ENCODE measurements at regions not wholly inside any gene's neighbourhood (a gene's known extent, or its start where the extent isn't known, plus 50 kb on each side); places are given as distances from the start of the nearest gene placed in this dataset.

- no peak overlapping the region for H3K27ac ChIP-seq
- no peaks in the 10 kb centered on the region for H3K4me1 ChIP-seq
- H3K9me3 ChIP-seq = no peaks in the 10 kb centered on the region
- no peak overlapping the region for H3K4me2 ChIP-seq
- TF ChIP-seq ZFP36 (IDR thresholded peaks at IDR 0.05; ENCODE audit: borderline replicate concordance, partially characterized antibody) (no peak), USF2 (IDR thresholded peaks at IDR 0.05) (no peak), RCOR1 (IDR thresholded peaks at IDR 0.05; ENCODE audit: low read depth, low read length) (no peak), CTCF (IDR thresholded peaks at IDR 0.05) (no peak), HES2 (IDR thresholded peaks at IDR 0.05) (no peak), KDM5A (IDR thresholded peaks at IDR 0.05) (no peak), EHF (CRISPR knock-in tag; IDR thresholded peaks at IDR 0.05) (no peak), MAFK (IDR thresholded peaks at IDR 0.05; ENCODE audit: partially characterized antibody) (no peak), SMC3 (IDR thresholded peaks at IDR 0.05) (no peak), ATOH8 (CRISPR knock-in tag; IDR thresholded peaks at IDR 0.05; ENCODE audit: low read depth) (no peak), POLR2AphosphoS2 (conservative IDR thresholded peaks at IDR 0.05; ENCODE audit: low read length) (no peak)
- no peak for DNase-seq (ENCODE audit: low read depth in 1 of 2, low spot score in 1 of 2)
- FAIRE-seq = no peak
- no peak overlapping the region for H3K4me3 ChIP-seq
- WGBS (ENCODE audit: missing lambda C conversion rate) = 57% methylated on average over 5 of the region's 5 CpGs
- CTCF ChIA-PET = no interaction called here
- no peak for ATAC-seq
- POLR2A ChIA-PET = no interaction called here
Observed at GRCh38 chr1:195065437-195065836, 1542.8 kb downstream of the KCNT2 start.

- Histone ChIP-seq H3K4me1 (no peaks in the 10 kb centered on the region), H3K4me3 (no peak overlapping the region), H3K9me3 (no peaks in the 10 kb centered on the region), H3K4me2 (no peak overlapping the region), H3K27ac (no peak overlapping the region)
- ATAC-seq (no peak), FAIRE-seq (no peak), DNase-seq (ENCODE audit: low read depth in 1 of 2, low spot score in 1 of 2) (no peak)
- 88% methylated on average over 1 of the region's 1 CpG for whole genome bisulfite sequencing (ENCODE audit: missing lambda C conversion rate)
- peak; percentile 49 for TF ChIP-seq MAFK (IDR thresholded peaks at IDR 0.05; ENCODE audit: partially characterized antibody)
- no peak for TF ChIP-seq FOXS1 (CRISPR knock-in tag; IDR thresholded peaks at IDR 0.05)
- CTCF ChIA-PET = no interaction called here
- POLR2A ChIA-PET = no interaction called here
Observed at GRCh38 chr1:195064358-195064757, 1543.9 kb downstream of the KCNT2 start.

GRCh38 chr1:195054217-195054687 lies 1554.0 kb downstream of the KCNT2 start:
- Histone ChIP-seq H3K4me2 (no peak overlapping the region), H3K4me3 (no peak overlapping the region), H3K27ac (no peak overlapping the region), H3K9me3 (no peaks in the 10 kb centered on the region), H3K4me1 (no peaks in the 10 kb centered on the region)
- ATAC-seq = no peak
- no peak for FAIRE-seq
- ChIA-PET POLR2A (no interaction called here), CTCF (no interaction called here)
- no peak for DNase-seq (ENCODE audit: low read depth in 1 of 2, low spot score in 1 of 2)
- TF ChIP-seq KDM1A (IDR thresholded peaks at IDR 0.05; ENCODE audit: low read depth) (no peak), ELK1 (IDR thresholded peaks at IDR 0.05; ENCODE audit: low read depth, low read length) (no peak), HES2 (IDR thresholded peaks at IDR 0.05) (no peak), CHD4 (IDR thresholded peaks at IDR 0.05; ENCODE audit: borderline replicate concordance) (no peak), ZC3H11A (IDR thresholded peaks at IDR 0.05) (no peak), TFCP2L1 (CRISPR knock-in tag; IDR thresholded peaks at IDR 0.05) (no peak)
- WGBS (ENCODE audit: missing lambda C conversion rate) = 80% methylated on average over 21 of the region's 27 CpGs

Measured in A549 (cell line).